ENCODE measurements at regions not wholly inside any gene's neighbourhood (a gene's known extent, or its start where the extent isn't known, plus 50 kb on each side); places are given as distances from the start of the nearest gene placed in this dataset.

GRCh38 chr13:80486402-80486801 is 145.5 kb upstream of the SPRY2 start:
- Histone ChIP-seq H3K36me3 (ENCODE audit: low read depth) (no peaks in the 10 kb centered on the region), H3K4me3 (no peak overlapping the region), H3K9me3 (no peaks in the 10 kb centered on the region), H3K4me1 (ENCODE audit: low read depth) (no peaks in the 10 kb centered on the region)
- no peak for TF ChIP-seq CTCF (IDR thresholded peaks at IDR 0.05)
- ATAC-seq (no peak), DNase-seq (no peak)
- intact Hi-C loops (cut with DNase I, micrococcal nuclease): no loop called here

GRCh38 chr13:80483157-80483556 is 142.2 kb upstream of the SPRY2 start:
- DNase-seq: no peak
- Histone ChIP-seq H3K4me3 (no peak overlapping the region), H3K9me3 (no peaks in the 10 kb centered on the region), H3K36me3 (ENCODE audit: low read depth) (no peaks in the 10 kb centered on the region), H3K4me1 (ENCODE audit: low read depth) (no peaks in the 10 kb centered on the region)
- TF ChIP-seq CTCF (IDR thresholded peaks at IDR 0.05): no peak
- ATAC-seq: no peak
- intact Hi-C loops (cut with DNase I, micrococcal nuclease): no loop called here

GRCh38 chr13:80481588-80481987 is 140.7 kb upstream of the SPRY2 start:
- ATAC-seq: no peak
- TF ChIP-seq CTCF (IDR thresholded peaks at IDR 0.05): no peak
- no peaks in the 10 kb centered on the region for H3K4me1 ChIP-seq (ENCODE audit: low read depth)

GRCh38 chr13:80477661-80478443 is 136.9 kb upstream of the SPRY2 start:
- ATAC-seq (no peak), DNase-seq (no peak)
- intact Hi-C loops (cut with DNase I, micrococcal nuclease): no loop called here
- H3K36me3 ChIP-seq (ENCODE audit: low read depth): no peaks in the 10 kb centered on the region
- TF ChIP-seq CTCF (IDR thresholded peaks at IDR 0.05): no peak
- H3K9me3 ChIP-seq: no peaks in the 10 kb centered on the region
- H3K4me1 ChIP-seq (ENCODE audit: low read depth): no peaks in the 10 kb centered on the region
- H3K4me3 ChIP-seq: no peak overlapping the region

More at GRCh38 chr13:80481588-80481987, 140.7 kb upstream of the SPRY2 start:
- Histone ChIP-seq H3K36me3 (ENCODE audit: low read depth) (no peaks in the 10 kb centered on the region), H3K4me3 (no peak overlapping the region), H3K9me3 (no peaks in the 10 kb centered on the region)
- intact Hi-C loops (cut with DNase I, micrococcal nuclease): no loop called here
- no peak for DNase-seq

- Histone ChIP-seq H3K4me3 (no peak overlapping the region), H3K36me3 (ENCODE audit: low read depth) (no peaks in the 10 kb centered on the region), H3K4me1 (ENCODE audit: low read depth) (no peaks in the 10 kb centered on the region), H3K9me3 (no peaks in the 10 kb centered on the region)
- TF ChIP-seq CTCF (IDR thresholded peaks at IDR 0.05): no peak
- no peak for ATAC-seq
- DNase-seq: no peak
- intact Hi-C loops (cut with DNase I, micrococcal nuclease): no loop called here
Measured at GRCh38 chr13:80476953-80477352, 136.0 kb upstream of the SPRY2 start.

Data from mucosa of descending colon (tissue), 3 donors.